Left hindlimb (tissue), 1 donor: ENCODE measurements at regions not wholly inside any gene's neighbourhood (a gene's known extent, or its start where the extent isn't known, plus 50 kb on each side); places are given as distances from the start of the nearest gene placed in this dataset.
"Not testable (repeated sequence)": the region's sequence is repeated elsewhere in the genome, so short reads cannot be mapped to it uniquely, and the experiment has no call there.

Source experiments
- DNase-seq: peaks from one replicate; pipeline ENCODE4 v3.0.0-alpha.2; 2018

GRCh38 chr4:28760003-28760402 lies 1899.4 kb downstream of the STIM2 start:
- no peak for DNase-seq

DNA sequence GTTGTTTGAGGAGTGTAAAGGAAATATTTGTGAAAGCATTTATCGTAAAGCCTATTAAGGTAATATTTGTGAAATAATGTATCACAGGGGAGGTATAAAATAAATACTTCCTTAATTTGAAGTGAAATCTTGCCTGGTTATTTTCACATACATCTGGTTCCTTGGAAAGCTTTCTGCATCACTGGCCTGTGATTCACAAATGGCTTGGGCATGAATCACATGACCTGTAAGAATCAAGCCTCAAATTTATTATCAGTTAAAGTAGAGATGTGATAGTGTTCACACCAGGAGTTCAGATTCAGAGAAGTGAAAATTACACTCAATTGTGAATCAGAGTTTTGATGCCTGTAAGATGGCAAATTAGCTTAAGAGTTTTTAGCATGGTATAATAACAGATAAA lies 1911.4 kb downstream of the STIM2 start:
- no peak for DNase-seq

- no peak for DNase-seq
These were observed 1912.1 kb downstream of the STIM2 start for GRCh38 chr4:28772788-28773187.

DNA sequence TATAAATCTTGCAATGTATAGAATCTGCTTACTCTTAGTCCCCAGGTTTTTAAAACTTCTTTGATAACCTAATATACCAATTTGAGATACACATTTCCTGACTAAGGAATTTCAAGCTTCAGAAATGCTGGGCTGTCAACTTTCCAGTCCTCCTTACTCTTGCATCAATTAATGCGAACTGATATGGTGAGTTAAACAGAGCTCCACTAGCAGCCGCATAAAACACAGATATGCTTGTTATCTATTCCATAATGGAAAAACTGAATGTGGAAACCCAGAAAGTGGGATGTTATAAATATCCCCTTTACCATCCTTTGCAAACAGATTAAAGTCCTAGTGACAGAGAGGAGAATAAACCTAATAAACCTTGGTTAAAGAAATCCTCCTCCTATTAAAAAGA lies 1913.7 kb downstream of the STIM2 start:
- DNase-seq, result no peak

GRCh38 chr4:28776004-28776403 lies 1915.4 kb downstream of the STIM2 start:
- DNase-seq, result no peak

GRCh38 chr4:28784188-28784587 lies 1923.5 kb downstream of the STIM2 start:
- DNase-seq, result no peak

- no peak for DNase-seq
These were observed 1927.3 kb downstream of the STIM2 start for GRCh38 chr4:28787947-28788346.

- no peak for DNase-seq
These were observed 1928.4 kb downstream of the STIM2 start for GRCh38 chr4:28788929-28789490.

DNA sequence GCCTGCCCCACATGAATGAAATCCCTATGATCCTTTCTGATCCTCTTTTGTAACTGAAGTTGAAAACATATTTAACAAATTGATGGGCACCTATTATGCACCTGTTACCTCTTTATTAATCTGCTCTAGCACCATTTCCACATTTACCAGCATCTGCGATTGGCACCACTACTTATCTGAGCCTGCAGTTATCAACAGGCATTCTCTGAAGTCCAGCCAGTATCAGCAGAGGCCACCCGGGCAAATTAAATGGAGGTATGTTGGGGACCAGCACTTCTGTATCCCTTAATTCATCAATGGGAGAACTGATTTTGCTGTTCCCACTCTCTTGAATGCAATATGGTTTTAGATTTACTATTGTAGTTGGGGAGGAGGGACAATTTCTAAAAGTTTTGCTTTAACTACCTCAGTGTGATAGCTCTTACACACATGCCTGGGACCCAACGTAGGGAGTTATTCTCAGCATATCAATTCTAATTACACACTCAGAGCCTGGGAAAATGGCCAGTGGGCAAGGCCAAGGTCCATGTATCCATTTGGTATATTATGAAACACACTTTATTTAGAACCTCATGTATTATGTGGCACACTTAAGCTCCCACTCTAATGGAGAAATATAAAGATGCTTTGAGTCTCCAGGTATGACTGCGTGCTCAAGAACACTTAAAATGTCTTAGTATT lies 1927.1 kb upstream of the PCDH7 start:
- DNase-seq, result no peak

- DNase-seq, result no peak
These were observed 1920.5 kb upstream of the PCDH7 start for GRCh38 chr4:28799696-28800095.

GRCh38 chr4:28811025-28811424 lies 1909.1 kb upstream of the PCDH7 start:
- no peak for DNase-seq

GRCh38 chr4:28822163-28822562 lies 1898.0 kb upstream of the PCDH7 start:
- DNase-seq, result no peak

DNA sequence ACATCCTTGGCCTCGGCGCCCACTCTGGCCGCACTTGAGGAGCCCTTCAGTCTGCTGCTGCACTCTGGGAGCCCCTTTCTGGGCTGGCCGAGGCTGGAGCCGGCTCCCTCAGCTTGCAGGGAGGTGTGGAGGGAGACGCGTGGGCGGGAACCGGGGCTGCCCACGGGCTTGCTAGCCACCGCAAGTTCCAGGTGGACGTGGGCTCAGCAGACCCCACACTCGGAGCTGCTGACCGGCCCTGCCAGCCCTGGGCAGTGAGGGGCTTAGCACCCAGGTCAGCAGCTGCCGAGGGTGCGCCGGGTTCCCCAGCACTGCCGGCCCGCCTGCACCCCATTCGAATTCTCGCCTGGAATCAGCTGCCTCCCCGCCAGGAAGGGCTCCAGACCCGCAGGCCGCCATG lies 1892.3 kb upstream of the PCDH7 start:
- no peak for DNase-seq

DNA sequence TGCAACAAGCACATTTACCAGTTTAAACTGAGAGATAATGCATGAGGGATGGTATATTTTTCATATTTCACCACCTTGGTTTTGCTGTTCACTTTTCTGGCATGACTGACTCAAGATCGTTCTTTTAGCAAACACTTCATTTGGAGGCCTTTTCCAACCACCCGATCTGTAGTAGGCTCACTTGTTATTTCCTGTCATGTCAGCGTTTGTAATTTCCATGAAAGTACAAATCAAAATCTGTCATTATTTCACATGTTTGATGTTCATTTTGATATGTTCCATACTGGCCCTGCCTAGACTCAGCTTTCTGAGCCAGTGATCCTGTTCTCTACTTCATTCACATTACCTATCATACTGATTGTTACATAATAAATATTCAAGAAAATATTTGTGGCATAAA lies 1888.3 kb upstream of the PCDH7 start:
- no peak for DNase-seq

DNA sequence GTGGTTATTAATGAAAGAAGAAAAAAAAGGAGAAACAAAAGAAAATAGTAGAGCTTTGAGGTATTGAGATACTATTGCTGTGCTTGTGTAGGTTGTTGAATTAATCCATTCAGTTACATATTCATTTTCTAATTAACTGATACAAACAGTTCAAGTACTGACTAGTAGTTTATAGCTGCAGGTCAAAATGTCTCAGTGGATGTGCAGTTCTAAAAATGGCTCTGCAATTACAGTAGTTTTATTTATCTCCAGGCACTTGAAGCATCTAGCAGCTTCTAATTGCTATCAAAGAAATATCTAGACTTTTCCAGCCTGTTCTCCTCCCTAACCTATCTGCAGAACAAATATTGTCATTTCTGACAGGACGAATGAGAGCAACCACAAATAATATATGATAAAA lies 1887.7 kb upstream of the PCDH7 start:
- DNase-seq, result no peak

DNA sequence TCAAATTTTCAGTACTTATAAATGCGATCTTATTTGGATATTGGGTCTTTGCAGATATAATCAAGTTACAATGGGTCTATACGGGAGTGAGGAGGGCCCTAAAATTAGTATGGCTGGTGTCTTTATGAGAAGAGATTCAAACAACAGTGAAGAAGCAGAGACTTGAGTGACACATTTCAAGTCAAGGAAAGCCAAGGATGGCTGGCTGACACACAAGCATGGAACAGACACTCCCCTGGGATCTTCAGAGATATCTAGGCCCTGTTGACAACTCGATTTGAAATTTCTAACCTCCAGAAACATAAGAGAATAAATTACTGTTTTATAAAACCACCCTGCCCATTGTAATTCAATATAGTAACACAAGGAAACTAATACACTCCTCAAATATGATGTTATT lies 1886.0 kb upstream of the PCDH7 start:
- DNase-seq, result no peak

GRCh38 chr4:28835501-28835900 lies 1884.7 kb upstream of the PCDH7 start:
- DNase-seq, result no peak

DNA sequence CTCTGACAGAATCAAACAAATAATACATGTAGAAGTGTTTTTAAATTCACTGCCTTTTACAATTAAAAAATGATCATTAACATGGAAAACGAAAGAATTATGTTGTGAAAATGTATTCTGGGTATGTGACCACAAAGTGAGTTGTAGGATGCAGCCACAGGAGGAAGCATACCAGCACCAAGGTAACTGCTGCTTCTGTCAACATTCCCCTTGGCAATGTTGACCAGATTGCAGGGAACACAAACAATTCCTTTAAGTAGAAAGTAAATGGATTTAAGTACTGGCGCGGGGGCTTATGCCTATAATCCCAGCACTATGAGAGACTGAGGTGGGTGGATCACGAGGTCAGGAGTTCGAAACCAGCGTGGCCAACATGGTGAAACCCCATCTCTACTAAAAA lies 1877.9 kb upstream of the PCDH7 start:
- DNase-seq, result no peak

GRCh38 chr4:28845158-28845557 lies 1875.0 kb upstream of the PCDH7 start:
- no peak for DNase-seq

DNA sequence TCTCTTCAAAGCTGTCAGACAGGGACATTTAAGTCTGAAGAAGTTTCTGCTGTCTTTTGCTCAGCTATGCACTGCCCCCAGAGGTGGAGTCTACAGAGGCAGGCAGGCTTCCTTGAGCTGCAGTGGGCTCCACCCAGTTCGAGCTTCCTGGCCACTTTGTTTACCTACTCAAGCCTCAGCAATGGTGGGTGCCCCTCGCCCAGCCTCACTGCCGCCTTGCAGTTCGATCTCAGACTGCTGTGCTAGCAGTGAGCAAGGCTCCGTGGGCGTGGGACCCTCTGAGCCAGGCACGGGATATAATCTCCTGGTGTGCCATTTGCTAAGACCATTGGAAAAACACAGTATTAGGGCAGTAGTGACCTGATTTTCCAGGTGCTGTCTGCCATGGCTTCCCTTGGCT lies 1863.1 kb upstream of the PCDH7 start:
- not testable (repeated sequence) for DNase-seq

GRCh38 chr4:28868841-28869240 lies 1851.3 kb upstream of the PCDH7 start:
- no peak for DNase-seq

DNA sequence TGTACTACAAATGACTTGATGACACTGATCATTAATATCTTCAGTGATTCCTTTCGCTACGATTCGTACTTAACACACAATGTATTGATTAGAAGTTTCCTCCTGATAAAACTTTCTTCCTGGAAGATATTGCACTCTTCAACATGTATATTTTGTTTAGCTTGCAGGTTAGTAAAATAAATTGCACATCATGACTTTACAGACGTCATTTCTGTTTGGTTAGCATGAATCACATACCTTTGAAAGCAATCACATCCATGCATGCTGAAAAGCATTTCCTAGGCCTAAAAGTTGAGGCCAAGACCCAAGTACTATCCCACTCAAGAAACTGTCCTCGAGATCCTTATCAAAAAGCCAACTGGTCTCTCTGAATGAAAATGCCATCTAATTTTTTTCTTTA lies 1841.0 kb upstream of the PCDH7 start:
- DNase-seq, result no peak

DNA sequence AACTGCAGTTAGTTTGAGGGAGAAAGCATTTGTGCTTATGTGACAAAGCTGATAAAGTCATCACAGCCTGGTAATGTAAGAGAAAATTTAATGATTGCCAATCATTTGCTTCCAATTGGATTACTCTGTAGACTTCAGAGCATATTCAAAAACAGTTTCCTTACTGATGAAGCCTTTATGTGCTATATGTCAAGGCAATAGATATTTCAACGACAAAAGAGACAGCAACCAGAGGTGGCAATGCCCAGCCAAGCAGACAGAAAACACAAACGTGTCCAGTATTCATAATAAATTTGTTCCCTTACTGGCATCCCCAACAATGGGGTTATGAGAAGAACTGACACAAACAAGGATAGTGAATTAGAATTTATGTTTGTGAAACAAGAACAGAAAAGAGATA lies 1840.3 kb upstream of the PCDH7 start:
- no peak for DNase-seq

DNA sequence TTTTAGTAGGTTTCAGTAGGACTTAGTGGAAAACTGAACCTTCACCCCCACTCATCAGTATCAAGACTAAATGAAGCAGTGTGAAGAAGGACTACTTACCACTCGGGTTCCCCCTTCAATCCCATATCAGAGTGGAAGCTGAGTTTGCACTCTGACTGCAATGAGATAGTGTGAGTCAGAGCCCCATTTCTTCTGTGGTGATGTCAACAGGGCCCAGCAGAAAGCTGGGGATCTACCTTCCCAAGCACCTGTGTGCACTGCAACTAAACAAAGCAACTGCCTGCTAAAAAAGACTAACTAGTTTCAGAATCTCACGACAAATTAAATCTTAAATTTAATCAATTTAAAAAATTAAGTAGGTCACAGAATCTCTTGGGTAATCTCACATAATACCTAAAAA lies 1837.0 kb upstream of the PCDH7 start:
- DNase-seq, result no peak

- DNase-seq, result no peak
These were observed 1833.2 kb upstream of the PCDH7 start for GRCh38 chr4:28886934-28887333.
